Stimulated activated naive CD8-positive, alpha-beta T cell treated with anti-CD3 and anti-CD28 coated beads, Interleukin-15, amount 100 ng/mL, for 72 hours (primary cell): ENCODE measurements at regions not wholly inside any gene's neighbourhood (a gene's known extent, or its start where the extent isn't known, plus 50 kb on each side); places are given as distances from the start of the nearest gene placed in this dataset.

Source experiments
- ATAC-seq: fragments of 150-1000 bp; cut with Tn5 transposase; 2 replicates; pipeline ENCODE4 v1.10.0; 2021; ENCODE audit warnings: mild to moderate bottlenecking, moderate library complexity
- DNase-seq, 2 donors: peaks; one replicate each; pipeline ENCODE4 v3.0.0; 2021 to 2022
- H3K27ac Mint-ChIP-seq, 2 donors: one replicate each; pipeline ENCODE4 v1.8.0; 2022; ENCODE audit warnings: mild to moderate bottlenecking in 2 of 2, mixed read lengths in 2 of 2, moderate library complexity in 2 of 2
- H3K27me3 Mint-ChIP-seq: one replicate; pipeline ENCODE4 v1.8.0; 2022; ENCODE audit warnings: mixed read lengths
- H3K4me1 Mint-ChIP-seq: one replicate; pipeline ENCODE4 v1.8.0; 2022; ENCODE audit warnings: mild to moderate bottlenecking, mixed read lengths
- H3K4me3 Mint-ChIP-seq, 2 donors: one replicate each; pipeline ENCODE4 v1.8.0; 2022; ENCODE audit warnings: mild to moderate bottlenecking in 2 of 2, mixed read lengths in 2 of 2, moderate library complexity in 1 of 2
- H3K9me3 Mint-ChIP-seq, 2 donors: one replicate each; pipeline ENCODE4 v1.8.0; 2022; ENCODE audit warnings: mixed read lengths in 2 of 2

GRCh38 chr5:58085800-58086199 is 374.1 kb downstream of the PLK2 start:
- Mint-ChIP-seq H3K27ac (no peak overlapping the region), H3K4me3 (no peak overlapping the region), H3K4me1 (no peaks in the 10 kb centered on the region), H3K27me3 (peaks cover 14% of the 10 kb centered on the region), H3K9me3 (no peaks in the 10 kb centered on the region)
- DNase-seq: no peak
- ATAC-seq: no peak

GRCh38 chr5:58081435-58081834 is 378.5 kb downstream of the PLK2 start:
- H3K4me3 Mint-ChIP-seq: no peak overlapping the region
- no peaks in the 10 kb centered on the region for H3K9me3 Mint-ChIP-seq
- ATAC-seq: no peak
- H3K27ac Mint-ChIP-seq: no peak overlapping the region
- peaks cover 7% of the 10 kb centered on the region for H3K27me3 Mint-ChIP-seq
- DNase-seq: no peak
- no peaks in the 10 kb centered on the region for H3K4me1 Mint-ChIP-seq

GRCh38 chr5:58080573-58080972 is 379.3 kb downstream of the PLK2 start:
- Mint-ChIP-seq H3K4me3 (no peak overlapping the region), H3K4me1 (no peaks in the 10 kb centered on the region), H3K9me3 (no peaks in the 10 kb centered on the region), H3K27ac (no peak overlapping the region), H3K27me3 (no peaks in the 10 kb centered on the region)
- DNase-seq: no peak
- no peak for ATAC-seq

GRCh38 chr5:58077966-58078365 is 381.9 kb downstream of the PLK2 start:
- no peaks in the 10 kb centered on the region for H3K27me3 Mint-ChIP-seq
- H3K9me3 Mint-ChIP-seq: no peaks in the 10 kb centered on the region
- no peaks in the 10 kb centered on the region for H3K4me1 Mint-ChIP-seq
- no peak for DNase-seq
- H3K27ac Mint-ChIP-seq: no peak overlapping the region
- no peak for ATAC-seq
- H3K4me3 Mint-ChIP-seq: no peak overlapping the region

GRCh38 chr5:58077416-58077815 is 382.5 kb downstream of the PLK2 start:
- no peaks in the 10 kb centered on the region for H3K27me3 Mint-ChIP-seq
- H3K4me1 Mint-ChIP-seq: no peaks in the 10 kb centered on the region
- ATAC-seq: no peak
- H3K9me3 Mint-ChIP-seq: no peaks in the 10 kb centered on the region
- no peak overlapping the region for H3K4me3 Mint-ChIP-seq
- no peak for DNase-seq
- H3K27ac Mint-ChIP-seq: no peak overlapping the region

- Mint-ChIP-seq H3K27me3 (no peaks in the 10 kb centered on the region), H3K4me3 (no peak overlapping the region), H3K4me1 (no peaks in the 10 kb centered on the region), H3K9me3 (no peaks in the 10 kb centered on the region), H3K27ac (no peak overlapping the region)
- ATAC-seq: no peak
- DNase-seq: no peak
Measured at GRCh38 chr5:58076483-58077257, 383.2 kb downstream of the PLK2 start.

GRCh38 chr5:58075907-58076306 is 384.0 kb downstream of the PLK2 start:
- no peak overlapping the region for H3K27ac Mint-ChIP-seq
- no peak overlapping the region for H3K4me3 Mint-ChIP-seq
- no peaks in the 10 kb centered on the region for H3K4me1 Mint-ChIP-seq
- DNase-seq (no peak), ATAC-seq (no peak)
- H3K9me3 Mint-ChIP-seq: no peaks in the 10 kb centered on the region
- H3K27me3 Mint-ChIP-seq: no peaks in the 10 kb centered on the region

- DNase-seq: no peak
- no peak for ATAC-seq
- Mint-ChIP-seq H3K4me3 (no peak overlapping the region), H3K9me3 (no peaks in the 10 kb centered on the region), H3K27ac (no peak overlapping the region), H3K4me1 (no peaks in the 10 kb centered on the region), H3K27me3 (no peaks in the 10 kb centered on the region)
Measured at GRCh38 chr5:58074717-58075116, 385.2 kb downstream of the PLK2 start.

GRCh38 chr5:58074222-58074621 is 385.7 kb downstream of the PLK2 start:
- Mint-ChIP-seq H3K27ac (no peak overlapping the region), H3K4me1 (no peaks in the 10 kb centered on the region), H3K27me3 (no peaks in the 10 kb centered on the region), H3K4me3 (no peak overlapping the region), H3K9me3 (no peaks in the 10 kb centered on the region)
- no peak for ATAC-seq
- DNase-seq: no peak

- ATAC-seq (no peak), DNase-seq (no peak)
- no peaks in the 10 kb centered on the region for H3K4me1 Mint-ChIP-seq
- H3K4me3 Mint-ChIP-seq: no peak overlapping the region
- no peaks in the 10 kb centered on the region for H3K9me3 Mint-ChIP-seq
- no peak overlapping the region for H3K27ac Mint-ChIP-seq
- H3K27me3 Mint-ChIP-seq: no peaks in the 10 kb centered on the region
Measured at GRCh38 chr5:58073243-58073642, 386.6 kb downstream of the PLK2 start.

- no peak overlapping the region for H3K4me3 Mint-ChIP-seq
- no peak for ATAC-seq
- DNase-seq: no peak
- H3K4me1 Mint-ChIP-seq: no peaks in the 10 kb centered on the region
- H3K27me3 Mint-ChIP-seq: no peaks in the 10 kb centered on the region
- no peak overlapping the region for H3K27ac Mint-ChIP-seq
- H3K9me3 Mint-ChIP-seq: no peaks in the 10 kb centered on the region
Measured at GRCh38 chr5:58072300-58072965, 387.5 kb downstream of the PLK2 start.

- H3K27ac Mint-ChIP-seq: no peak overlapping the region
- no peak overlapping the region for H3K4me3 Mint-ChIP-seq
- ATAC-seq (no peak), DNase-seq (no peak)
- no peaks in the 10 kb centered on the region for H3K9me3 Mint-ChIP-seq
- H3K27me3 Mint-ChIP-seq: no peaks in the 10 kb centered on the region
- H3K4me1 Mint-ChIP-seq: no peaks in the 10 kb centered on the region
Measured at GRCh38 chr5:58071566-58071965, 388.3 kb downstream of the PLK2 start.

- Mint-ChIP-seq H3K27ac (no peak overlapping the region), H3K9me3 (no peaks in the 10 kb centered on the region), H3K27me3 (no peaks in the 10 kb centered on the region), H3K4me1 (no peaks in the 10 kb centered on the region), H3K4me3 (no peak overlapping the region)
- DNase-seq (no peak), ATAC-seq (no peak)
Measured at GRCh38 chr5:58069846-58070245, 390.0 kb downstream of the PLK2 start.

- Mint-ChIP-seq H3K4me1 (no peaks in the 10 kb centered on the region), H3K27me3 (no peaks in the 10 kb centered on the region), H3K27ac (no peak overlapping the region), H3K4me3 (no peak overlapping the region), H3K9me3 (no peaks in the 10 kb centered on the region)
- ATAC-seq: peak; percentile 28
- DNase-seq: no peak
Measured at GRCh38 chr5:58069016-58069705, 390.7 kb downstream of the PLK2 start.

GRCh38 chr5:58066557-58066956 is 393.3 kb downstream of the PLK2 start:
- H3K27me3 Mint-ChIP-seq: no peaks in the 10 kb centered on the region
- DNase-seq (no peak), ATAC-seq (no peak)
- no peaks in the 10 kb centered on the region for H3K4me1 Mint-ChIP-seq
- no peaks in the 10 kb centered on the region for H3K9me3 Mint-ChIP-seq
- H3K27ac Mint-ChIP-seq: no peak overlapping the region
- H3K4me3 Mint-ChIP-seq: no peak overlapping the region

GRCh38 chr5:58066076-58066475 is 393.8 kb downstream of the PLK2 start:
- ATAC-seq (no peak), DNase-seq (no peak)
- Mint-ChIP-seq H3K27me3 (no peaks in the 10 kb centered on the region), H3K4me3 (no peak overlapping the region), H3K9me3 (no peaks in the 10 kb centered on the region), H3K4me1 (no peaks in the 10 kb centered on the region), H3K27ac (no peak overlapping the region)
